GM18858 (cell line): ENCODE measurements at regions not wholly inside any gene's neighbourhood (a gene's known extent, or its start where the extent isn't known, plus 50 kb on each side); places are given as distances from the start of the nearest gene placed in this dataset.
"Not testable (repeated sequence)": the region's sequence is repeated elsewhere in the genome, so short reads cannot be mapped to it uniquely, and the experiment has no call there.

ENCODE experiments used
- ATAC-seq: cut with Tn5 transposase; IDR thresholded peaks from one replicate; pipeline ENCODE4 v1.9.1; 2021; ENCODE audit not compliant: unreplicated experiment

DNA sequence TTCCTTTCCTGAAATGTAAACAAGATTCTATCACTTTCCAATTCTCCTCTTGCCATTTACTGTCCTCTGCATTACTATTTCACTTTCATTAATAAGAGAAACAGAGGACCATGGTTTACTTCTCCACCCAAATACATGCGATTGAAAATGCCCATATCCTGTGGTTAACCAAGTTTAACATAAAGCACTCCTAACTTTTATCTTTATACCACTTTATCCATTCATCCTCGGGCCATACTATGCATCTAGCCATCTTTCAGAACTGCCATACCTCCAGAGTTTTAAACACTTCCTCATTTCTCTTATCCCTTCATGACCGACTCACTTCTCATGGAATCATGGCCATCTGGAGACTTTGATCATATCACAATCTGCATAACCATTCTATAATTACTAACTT, 1182.3 kb downstream of the CNTNAP5 start:
- no peak for ATAC-seq

- no peak for ATAC-seq
Observed at GRCh38 chr2:125216321-125216720, 1191.2 kb downstream of the CNTNAP5 start.

DNA sequence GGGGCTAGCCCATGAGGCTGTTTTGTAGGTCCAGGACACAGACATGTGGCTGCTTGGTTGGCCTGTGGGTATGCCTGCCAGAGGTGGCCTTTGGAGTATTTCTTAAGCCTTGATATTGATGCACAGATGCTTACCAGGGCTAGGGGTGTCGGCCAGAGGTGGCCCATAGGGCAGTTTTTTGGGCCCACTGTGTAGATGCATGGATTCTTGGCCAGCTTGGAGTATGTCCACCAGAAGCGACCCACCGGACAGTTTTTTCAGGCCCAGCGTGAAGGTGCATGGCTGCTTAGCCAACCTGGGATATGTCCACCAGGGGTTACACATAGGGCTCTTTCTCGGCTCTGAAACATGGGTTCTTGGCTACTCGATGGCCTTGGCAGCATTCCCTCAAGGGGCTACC, 1199.1 kb downstream of the CNTNAP5 start:
- ATAC-seq = no peak

DNA sequence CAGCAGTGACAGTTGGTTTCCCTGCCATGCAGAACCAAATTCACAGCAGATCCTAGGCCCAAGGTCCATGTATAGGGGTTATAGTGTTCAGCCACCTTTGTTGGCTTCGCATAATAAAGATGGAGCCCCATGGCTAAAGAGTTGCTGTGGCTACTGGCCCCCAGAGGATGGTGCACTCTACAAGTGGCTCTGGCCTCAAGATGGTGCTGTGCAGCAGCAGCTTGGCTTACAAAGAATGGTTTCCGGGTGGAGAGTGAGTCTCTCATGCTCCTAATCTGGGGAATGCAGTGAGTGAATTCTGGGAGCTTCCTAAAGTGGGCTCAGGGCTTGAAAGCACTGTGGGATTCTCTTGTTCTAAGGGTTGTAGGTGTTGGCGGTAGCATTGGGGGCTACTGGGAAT, 1199.7 kb downstream of the CNTNAP5 start:
- ATAC-seq = no peak

DNA sequence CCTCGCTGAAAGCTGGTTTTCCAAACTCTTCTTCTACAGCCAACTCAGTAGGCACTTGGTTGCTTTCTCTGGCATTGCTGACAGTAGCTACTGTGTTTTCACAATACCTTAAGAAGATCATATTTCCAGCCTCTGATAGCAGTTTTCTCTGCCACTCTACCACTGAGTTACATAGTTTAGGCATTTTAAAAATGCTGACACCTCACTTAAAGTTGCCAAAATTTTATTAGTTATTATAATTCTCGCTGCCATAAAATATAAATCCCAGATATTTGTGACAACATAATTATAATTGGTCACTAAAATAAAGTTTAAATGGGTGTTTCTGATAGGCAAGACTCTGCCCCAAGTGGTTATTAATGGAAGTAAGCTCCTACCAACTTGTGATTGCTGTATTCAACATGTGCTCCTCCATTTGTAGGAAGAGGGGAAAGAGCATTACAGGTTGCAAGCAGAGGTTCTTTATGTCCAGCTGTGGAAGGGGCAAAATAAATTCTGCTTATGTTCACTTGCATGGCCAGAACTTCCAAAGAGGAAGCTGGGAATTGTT, 1202.8 kb downstream of the CNTNAP5 start:
- ATAC-seq = no peak

- ATAC-seq = no peak
Observed at GRCh38 chr2:125240870-125241269, 1215.8 kb downstream of the CNTNAP5 start.

- ATAC-seq = no peak
Observed at GRCh38 chr2:125243074-125243473, 1218.0 kb downstream of the CNTNAP5 start.

- ATAC-seq = no peak
Observed at GRCh38 chr2:125254010-125254409, 1228.9 kb downstream of the CNTNAP5 start.

- no peak for ATAC-seq
Observed at GRCh38 chr2:125259451-125259850, 1234.4 kb downstream of the CNTNAP5 start.

DNA sequence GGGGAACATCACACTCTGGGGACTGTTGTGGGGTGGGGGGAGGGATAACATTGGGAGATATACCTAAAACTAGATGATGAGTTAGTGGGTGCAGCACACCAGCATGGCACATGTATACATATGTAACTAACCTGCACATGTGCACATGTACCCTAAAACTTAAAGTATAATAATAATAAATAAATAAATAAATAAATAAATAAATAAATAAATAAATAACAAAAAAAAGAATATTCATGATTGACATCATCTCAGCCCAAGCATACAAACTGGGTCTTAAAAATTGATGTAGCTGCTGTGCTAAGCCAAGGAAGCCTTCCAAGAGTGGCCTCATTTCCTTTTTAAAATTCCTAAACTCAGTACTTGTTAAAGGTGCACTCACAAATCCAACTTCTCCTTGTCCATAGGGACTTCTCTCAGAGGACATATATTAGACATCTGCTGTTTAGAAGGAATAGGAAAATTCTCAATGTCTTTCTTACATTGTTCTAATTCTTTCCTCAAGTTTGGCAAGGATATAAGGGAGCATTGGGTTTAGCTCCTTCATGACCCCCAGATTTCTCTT, 1235.4 kb downstream of the CNTNAP5 start:
- ATAC-seq = not testable (repeated sequence)

- ATAC-seq = no peak
Observed at GRCh38 chr2:125264453-125264852, 1239.4 kb downstream of the CNTNAP5 start.

DNA sequence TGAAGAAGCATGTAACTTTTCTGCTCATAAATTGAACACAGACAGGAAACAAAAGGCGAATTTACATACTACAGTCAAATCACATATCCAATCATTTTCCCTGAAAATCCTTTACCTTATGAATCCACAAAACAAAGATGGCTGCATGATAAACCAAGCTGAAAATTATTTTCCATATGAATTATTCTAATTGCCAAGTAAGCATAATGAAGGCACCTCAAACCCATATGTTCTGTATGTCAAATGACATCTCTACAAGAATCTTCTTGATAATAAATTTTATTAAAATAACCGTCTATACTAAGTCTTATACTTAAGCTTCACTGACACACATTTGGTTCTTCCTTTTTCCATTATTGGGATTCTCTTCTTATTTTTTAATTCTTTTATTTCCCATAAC, 1242.6 kb downstream of the CNTNAP5 start:
- ATAC-seq = no peak

DNA sequence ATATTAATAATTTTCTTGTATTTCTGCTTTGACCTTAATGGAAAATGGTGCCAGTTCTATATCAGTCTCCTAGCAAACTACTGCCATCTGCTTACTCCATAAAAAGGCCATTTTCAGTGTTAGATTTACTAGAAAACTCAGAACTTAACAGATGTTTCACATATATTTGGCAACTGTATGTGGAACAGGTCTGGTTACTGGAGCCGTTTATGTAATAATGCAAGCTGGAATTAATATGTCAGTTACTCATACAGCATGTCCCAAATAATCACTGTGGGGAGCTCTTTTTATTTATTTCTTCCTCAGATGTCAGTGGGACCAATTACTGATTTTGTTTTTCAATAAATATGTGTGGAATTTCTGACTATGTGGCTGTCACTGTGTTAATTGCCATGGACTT, 1247.6 kb downstream of the CNTNAP5 start:
- ATAC-seq = no peak

DNA sequence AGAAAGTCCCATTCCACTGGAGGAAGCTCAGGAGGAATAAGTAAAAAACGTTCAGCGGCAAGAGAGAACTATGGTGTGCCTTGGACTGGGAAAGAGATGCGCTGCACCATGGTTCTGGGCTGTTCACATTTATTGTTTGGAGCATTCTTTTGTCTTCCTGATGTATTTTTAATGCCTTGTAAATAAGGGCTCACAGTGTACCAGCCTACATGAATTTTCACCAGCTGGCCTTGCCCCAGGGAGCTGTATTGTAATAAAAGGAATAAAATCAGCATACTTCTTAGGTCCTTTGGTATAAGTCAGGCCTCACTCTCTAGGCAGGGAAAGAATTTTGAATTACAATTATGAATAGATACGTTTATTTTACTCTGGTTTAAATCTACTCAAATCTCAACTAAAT, 1249.6 kb downstream of the CNTNAP5 start:
- no peak for ATAC-seq

DNA sequence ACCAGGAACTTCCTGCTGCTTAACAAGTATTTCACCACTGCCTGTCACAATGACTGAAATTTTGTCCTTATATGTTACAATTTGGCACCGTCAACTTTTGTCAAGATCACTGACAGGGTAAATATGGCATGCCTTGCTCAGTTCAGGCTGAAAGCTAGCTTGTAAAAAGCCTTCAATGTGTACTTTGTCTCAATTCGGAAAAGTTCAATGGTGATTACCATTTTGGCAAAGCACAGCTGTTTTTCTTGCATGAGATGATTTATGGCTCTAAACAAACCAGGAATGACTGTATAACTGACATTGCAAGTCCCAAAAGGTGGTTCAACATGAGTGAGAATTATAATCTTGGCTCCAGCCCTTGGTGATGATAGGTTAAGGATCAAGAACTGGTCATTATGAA, 1255.2 kb downstream of the CNTNAP5 start:
- ATAC-seq = no peak

DNA sequence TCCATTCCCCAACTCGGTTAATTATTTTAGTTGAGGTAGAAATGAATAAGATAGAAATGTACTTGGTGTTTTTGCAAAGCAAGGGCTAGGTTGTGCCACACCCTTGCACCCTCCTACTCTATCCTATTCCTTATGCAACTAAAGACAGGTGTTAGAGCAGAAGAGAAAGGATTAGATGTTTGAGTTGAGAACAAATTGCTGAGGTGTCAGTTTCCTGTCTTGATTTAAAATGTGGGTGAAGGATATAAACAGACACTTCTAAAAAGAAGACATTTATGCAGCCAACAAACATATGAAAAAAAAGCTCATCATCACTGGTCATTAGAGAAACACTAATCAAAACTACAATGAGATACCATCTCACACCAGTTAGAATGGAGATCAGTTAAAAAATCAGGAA, 1256.2 kb downstream of the CNTNAP5 start:
- ATAC-seq = no peak

- ATAC-seq = no peak
Observed at GRCh38 chr2:125296742-125297141, 1271.7 kb downstream of the CNTNAP5 start.

GRCh38 chr2:125310657-125311364, 1285.7 kb downstream of the CNTNAP5 start:
- ATAC-seq = no peak

DNA sequence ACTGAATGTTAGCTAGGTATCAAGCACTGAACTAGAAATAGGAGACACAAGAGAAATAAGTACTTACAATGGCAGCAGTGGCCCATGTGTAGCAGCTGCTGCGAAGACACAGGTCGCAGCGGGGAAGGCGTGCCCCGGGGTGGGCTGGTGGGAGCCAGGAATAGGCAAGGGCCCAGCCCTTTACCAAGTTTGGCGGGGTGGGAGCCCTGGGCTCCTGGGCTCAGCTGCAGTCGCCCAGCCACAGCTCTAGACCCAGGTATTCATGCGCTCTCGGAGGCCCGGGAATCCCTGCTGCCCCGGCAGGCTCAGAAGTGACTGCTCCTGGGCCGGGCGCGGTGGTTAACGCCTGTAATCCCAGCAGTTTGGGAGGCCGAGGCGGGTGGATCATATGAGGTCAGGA, 1287.3 kb downstream of the CNTNAP5 start:
- no peak for ATAC-seq

DNA sequence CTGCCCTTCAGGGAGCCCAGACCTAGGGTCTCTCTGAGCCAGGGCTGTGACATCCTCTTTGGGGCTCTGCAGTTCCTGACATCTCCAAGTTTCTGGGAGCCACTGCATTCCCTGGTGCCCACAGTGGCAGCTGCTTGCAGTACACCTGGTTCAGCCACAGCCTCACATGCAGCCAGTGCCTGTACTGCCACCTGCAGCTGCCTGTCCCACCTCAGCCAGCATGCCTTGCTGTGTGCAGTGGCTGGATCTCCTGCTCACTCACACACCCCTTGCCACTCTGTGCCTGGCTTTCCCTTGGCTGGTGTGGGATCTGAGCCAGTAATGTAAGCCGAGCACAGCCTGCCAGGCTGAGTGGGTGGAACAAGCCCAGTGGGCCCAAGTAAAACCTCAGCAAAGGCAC, 1288.7 kb downstream of the CNTNAP5 start:
- no peak for ATAC-seq

DNA sequence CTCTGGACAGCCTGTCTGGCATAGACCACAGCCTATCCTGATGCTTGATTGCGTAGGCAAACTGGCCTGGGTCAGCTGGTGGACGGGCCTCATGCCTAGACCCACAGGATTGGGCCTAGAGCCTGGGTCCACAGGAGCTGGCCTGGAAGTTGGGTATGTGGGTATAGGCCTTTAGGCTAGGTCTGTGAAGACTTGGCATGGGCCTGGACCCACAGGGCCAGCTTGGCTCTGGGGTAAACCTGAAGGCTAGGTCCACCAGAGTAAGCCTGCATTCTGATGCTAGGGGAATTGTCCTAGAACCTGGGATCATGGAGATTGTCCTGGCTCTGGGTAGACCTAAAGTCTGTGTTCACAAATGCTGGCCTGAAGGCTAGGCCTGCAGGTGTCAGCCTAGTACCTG, 1293.7 kb downstream of the CNTNAP5 start:
- ATAC-seq = no peak

GRCh38 chr2:125324273-125324672, 1299.2 kb downstream of the CNTNAP5 start:
- peak; percentile 54 for ATAC-seq

DNA sequence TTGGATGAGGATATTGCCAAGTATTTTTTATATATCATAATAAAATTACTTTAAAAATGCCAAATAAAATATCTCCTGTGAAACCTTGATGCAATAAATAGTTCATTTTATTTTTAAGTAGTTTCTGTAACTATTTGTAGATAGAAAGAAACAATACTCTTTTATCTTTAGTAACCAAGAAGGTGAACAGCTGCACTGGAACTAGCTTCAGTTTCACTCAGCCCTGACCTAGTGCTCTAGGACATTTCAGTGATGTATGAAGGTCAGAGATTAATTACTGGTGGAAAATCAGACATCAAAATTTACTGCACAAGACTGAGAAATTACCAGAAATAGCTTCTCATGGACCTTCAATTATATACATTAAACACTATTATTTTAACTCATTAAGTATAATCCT, 1305.0 kb downstream of the CNTNAP5 start:
- ATAC-seq = peak; percentile 86
